Neural progenitor cell (in vitro differentiated cells): ENCODE measurements at regions not wholly inside any gene's neighbourhood (a gene's known extent, or its start where the extent isn't known, plus 50 kb on each side); places are given as distances from the start of the nearest gene placed in this dataset. TPM values are rescaled to one million over a fixed set of nuclear protein-coding genes. Genes with fewer than 3 reads are reported as not detected.

ENCODE experiments used
- DNase-seq: peaks from one replicate; pipeline ENCODE4 v3.0.0-alpha.2; 2016; ENCODE audit warnings: low spot score
- H2AFZ ChIP-seq: fragments of 200-600 bp; sonication (generic); replicated peaks from 2 replicates; pipeline ENCODE4 v1.6.1; 2016; ENCODE audit warnings: antibody characterized with exemption
- H3F3A ChIP-seq: fragments of 200-600 bp; sonication (generic); 2 replicates; pipeline ENCODE4 v1.6.1; 2016; ENCODE audit warnings: antibody characterized with exemption, low read depth
- H3K27ac ChIP-seq: fragments of 200-600 bp; sonication (generic); 2 replicates; pipeline ENCODE4 v1.5.1; 2016; ENCODE audit warnings: mild to moderate bottlenecking
- H3K27me3 ChIP-seq: fragments of 200-600 bp; sonication (generic); 2 replicates; pipeline ENCODE4 v1.6.1; 2016; ENCODE audit warnings: mild to moderate bottlenecking, moderate library complexity
- H3K36me3 ChIP-seq: fragments of 200-600 bp; sonication (generic); 2 replicates; pipeline ENCODE4 v1.5.1; 2016
- H3K4me1 ChIP-seq: fragments of 200-600 bp; sonication (generic); 2 replicates; pipeline ENCODE4 v1.6.1; 2016; ENCODE audit warnings: mixed run types
- H3K4me2 ChIP-seq: fragments of 200-600 bp; sonication (generic); 2 replicates; pipeline ENCODE4 v1.6.1; 2016
- H3K4me3 ChIP-seq: fragments of 200-600 bp; sonication (generic); 2 replicates; pipeline ENCODE4 v1.5.1; 2016
- H3K79me2 ChIP-seq: fragments of 200-600 bp; sonication (generic); 2 replicates; pipeline ENCODE4 v1.6.1; 2016; ENCODE audit warnings: low read depth
- H3K9ac ChIP-seq: fragments of 200-600 bp; sonication (generic); 2 replicates; pipeline ENCODE4 v1.6.1; 2016
- H3K9me3 ChIP-seq: fragments of 200-600 bp; sonication (generic); 2 replicates; pipeline ENCODE4 v1.5.1; 2016; ENCODE audit warnings: low read depth
- H4K20me1 ChIP-seq: fragments of 200-600 bp; sonication (generic); 2 replicates; pipeline ENCODE4 v1.6.1; 2016; ENCODE audit warnings: low read depth
- H3K27ac Mint-ChIP-seq: 3 replicates; pipeline ENCODE4 v1.8.0; 2021; ENCODE audit warnings: mixed read lengths
- H3K27me3 Mint-ChIP-seq: 2 replicates; pipeline ENCODE4 v1.8.0; 2022; ENCODE audit warnings: low read depth, mild to moderate bottlenecking, inconsistent platforms, moderate library complexity, mixed read lengths; ENCODE audit not compliant: insufficient read depth
- H3K36me3 Mint-ChIP-seq: 3 replicates; pipeline ENCODE4 v1.8.0; 2021; ENCODE audit warnings: mixed read lengths
- H3K4me1 Mint-ChIP-seq: 3 replicates; pipeline ENCODE4 v1.8.0; 2021; ENCODE audit warnings: mixed read lengths
- H3K4me3 Mint-ChIP-seq: 3 replicates; pipeline ENCODE4 v1.8.0; 2021; ENCODE audit warnings: mild to moderate bottlenecking, moderate library complexity, mixed read lengths
- H3K9me3 Mint-ChIP-seq: 3 replicates; pipeline ENCODE4 v1.8.0; 2020; ENCODE audit warnings: mixed read lengths
- EZH2 ChIP-seq: fragments of 200-600 bp; sonication (generic); IDR thresholded peaks from 2 replicates; pipeline ENCODE4 v1.6.1; 2017; ENCODE audit warnings: antibody characterized with exemption, mild to moderate bottlenecking, moderate library complexity
- EZH2phosphoT487 ChIP-seq: fragments of 200-600 bp; sonication (generic); IDR thresholded peaks from 2 replicates; pipeline ENCODE4 v1.6.1; 2017; ENCODE audit warnings: antibody characterized with exemption
- small RNA-seq: library from RNA; depleted of rRNA; stranded (forward); fragments of <200 nt; gene quantifications from one replicate; pipeline ENCODE3, GENCODE V24; 2015
- TF ChIP-seq, protein P1 (sequence below): fragments of 200-600 bp; sonication (generic); IDR thresholded peaks from 2 replicates; pipeline ENCODE4 v1.5.1; 2017; ENCODE audit warnings: antibody characterized with exemption, mild to moderate bottlenecking

DNA sequence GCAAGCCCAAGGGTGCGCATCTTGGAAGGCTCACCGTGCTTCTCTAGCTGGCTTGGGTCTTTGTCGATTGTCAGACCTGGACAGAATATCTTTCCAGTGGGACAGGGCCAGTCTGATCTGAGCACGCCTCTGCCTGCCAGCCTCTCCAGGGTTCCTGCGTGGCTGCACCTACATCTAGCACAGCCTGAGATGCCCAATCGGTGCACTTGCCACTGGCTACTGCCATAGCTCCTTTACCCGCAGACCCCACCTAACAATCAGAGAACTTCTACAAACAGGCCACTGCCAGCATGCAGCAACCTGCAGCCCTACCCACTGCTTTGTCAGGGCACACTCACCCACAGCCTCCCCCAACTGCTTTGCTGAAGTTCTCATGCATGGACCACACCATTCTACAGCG is 56.7 kb upstream of the PHACTR3 start:
- no peaks in the 10 kb centered on the region for H3K9me3 ChIP-seq
- H3K27me3 ChIP-seq: peaks cover 8% of the 10 kb centered on the region
- H3K27ac Mint-ChIP-seq: no peak overlapping the region
- H3K27me3 Mint-ChIP-seq: no peaks in the 10 kb centered on the region
- H3K4me2 ChIP-seq: no peak overlapping the region
- no peaks in the 10 kb centered on the region for H3F3A ChIP-seq
- no peak overlapping the region for H3K9ac ChIP-seq
- no peak overlapping the region for H3K4me3 ChIP-seq
- H3K4me3 Mint-ChIP-seq: no peak overlapping the region
- DNase-seq: no peak
- no peak overlapping the region for H2AFZ ChIP-seq
- H3K27ac ChIP-seq: no peak overlapping the region
- no peaks in the 10 kb centered on the region for H3K79me2 ChIP-seq
- TF ChIP-seq EZH2: no peak
- no peak for TF ChIP-seq EZH2phosphoT487
- TF ChIP-seq, protein P1, sequence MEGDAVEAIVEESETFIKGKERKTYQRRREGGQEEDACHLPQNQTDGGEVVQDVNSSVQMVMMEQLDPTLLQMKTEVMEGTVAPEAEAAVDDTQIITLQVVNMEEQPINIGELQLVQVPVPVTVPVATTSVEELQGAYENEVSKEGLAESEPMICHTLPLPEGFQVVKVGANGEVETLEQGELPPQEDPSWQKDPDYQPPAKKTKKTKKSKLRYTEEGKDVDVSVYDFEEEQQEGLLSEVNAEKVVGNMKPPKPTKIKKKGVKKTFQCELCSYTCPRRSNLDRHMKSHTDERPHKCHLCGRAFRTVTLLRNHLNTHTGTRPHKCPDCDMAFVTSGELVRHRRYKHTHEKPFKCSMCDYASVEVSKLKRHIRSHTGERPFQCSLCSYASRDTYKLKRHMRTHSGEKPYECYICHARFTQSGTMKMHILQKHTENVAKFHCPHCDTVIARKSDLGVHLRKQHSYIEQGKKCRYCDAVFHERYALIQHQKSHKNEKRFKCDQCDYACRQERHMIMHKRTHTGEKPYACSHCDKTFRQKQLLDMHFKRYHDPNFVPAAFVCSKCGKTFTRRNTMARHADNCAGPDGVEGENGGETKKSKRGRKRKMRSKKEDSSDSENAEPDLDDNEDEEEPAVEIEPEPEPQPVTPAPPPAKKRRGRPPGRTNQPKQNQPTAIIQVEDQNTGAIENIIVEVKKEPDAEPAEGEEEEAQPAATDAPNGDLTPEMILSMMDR: no peak
- H3K9me3 Mint-ChIP-seq: no peaks in the 10 kb centered on the region
- H3K36me3 Mint-ChIP-seq: no peaks in the 10 kb centered on the region
- no peaks in the 10 kb centered on the region for H3K36me3 ChIP-seq
- H3K4me1 Mint-ChIP-seq: no peaks in the 10 kb centered on the region
- H4K20me1 ChIP-seq: no peaks in the 10 kb centered on the region
- H3K4me1 ChIP-seq: no peaks in the 10 kb centered on the region

Small RNAs in the stretch of these regions (small RNA-seq; reads per million reads assigned to genes)
- gene PIEZO1P1: not detected
